Lung (tissue), 11 donors: ENCODE measurements at regions not wholly inside any gene's neighbourhood (a gene's known extent, or its start where the extent isn't known, plus 50 kb on each side); places are given as distances from the start of the nearest gene placed in this dataset.

ENCODE experiments used
- ATAC-seq: fragments of 200-7000 bp; cut with Tn5 transposase; one replicate; pipeline ENCODE4 v1.9.1; 2020; ENCODE audit warnings: moderate number of reproducible peaks; ENCODE audit not compliant: insufficient read depth, low FRiP score
- DNase-seq, 3 donors: peaks; one replicate each; pipeline ENCODE4 v3.0.0-alpha.2; 2013 to 2017
- H3K27ac ChIP-seq, 2 donors: one replicate each; pipeline ENCODE4 v1.5.1; 2013; ENCODE audit warnings: mild to moderate bottlenecking in 2 of 2, moderate library complexity in 2 of 2, control low read depth in 1 of 2, inconsistent platforms in 1 of 2, low read depth in 1 of 2, low read length in 1 of 2
- H3K27me3 ChIP-seq, 3 donors: one replicate each; pipeline ENCODE4 v1.5.1; 2013; ENCODE audit warnings: low read length in 2 of 3; ENCODE audit not compliant: control insufficient read depth in 3 of 3, insufficient read depth in 3 of 3
- H3K36me3 ChIP-seq, 4 donors: one replicate each; pipeline ENCODE4 v1.5.1; 2013; ENCODE audit warnings: low read length in 4 of 4, mild to moderate bottlenecking in 1 of 4, moderate library complexity in 1 of 4; ENCODE audit not compliant: control insufficient read depth in 4 of 4, insufficient read depth in 4 of 4
- H3K4me1 ChIP-seq, 5 donors: one replicate each; pipeline ENCODE4 v1.5.1; 2013; ENCODE audit warnings: low read length in 5 of 5, mild to moderate bottlenecking in 2 of 5, moderate library complexity in 1 of 5; ENCODE audit not compliant: control insufficient read depth in 5 of 5, insufficient read depth in 5 of 5
- H3K4me3 ChIP-seq: one replicate; pipeline ENCODE4 v1.5.1; 2013; ENCODE audit warnings: mild to moderate bottlenecking, control low read depth, moderate library complexity
- H3K9ac ChIP-seq, 2 donors: one replicate each; pipeline ENCODE4 v1.5.1; 2013; ENCODE audit warnings: low read length in 2 of 2, control low read depth in 1 of 2; ENCODE audit not compliant: insufficient read depth in 1 of 2
- H3K9me3 ChIP-seq, 4 donors: one replicate each; pipeline ENCODE4 v1.5.1; 2013; ENCODE audit warnings: low read length in 3 of 4, mild to moderate bottlenecking in 1 of 4, moderate library complexity in 1 of 4; ENCODE audit not compliant: control insufficient read depth in 4 of 4, insufficient read depth in 3 of 4
- WGBS, 2 donors: extraction: QIAGEN DNeasy Blood & Tissue Kit; methylation state at CpG; one replicate each; pipeline ENCODE4 v1.1.7; 2013; 5-methylcytosine and 5-hydroxymethylcytosine counted together
- TF ChIP-seq, protein P1 (sequence below): IDR thresholded peaks from 2 replicates; pipeline ENCODE4 v1.5.1; 2012; ENCODE audit warnings: mild to moderate bottlenecking; ENCODE audit errors: control extremely low read depth, extremely low read depth
- donor health status: control.
- donor health status: control.
- donor health status: Bipolar disorder and iron deficiency.
- donor health status: healthy.
- donor health status: DM: yes; HTN: yes; CAD: no.

DNA sequence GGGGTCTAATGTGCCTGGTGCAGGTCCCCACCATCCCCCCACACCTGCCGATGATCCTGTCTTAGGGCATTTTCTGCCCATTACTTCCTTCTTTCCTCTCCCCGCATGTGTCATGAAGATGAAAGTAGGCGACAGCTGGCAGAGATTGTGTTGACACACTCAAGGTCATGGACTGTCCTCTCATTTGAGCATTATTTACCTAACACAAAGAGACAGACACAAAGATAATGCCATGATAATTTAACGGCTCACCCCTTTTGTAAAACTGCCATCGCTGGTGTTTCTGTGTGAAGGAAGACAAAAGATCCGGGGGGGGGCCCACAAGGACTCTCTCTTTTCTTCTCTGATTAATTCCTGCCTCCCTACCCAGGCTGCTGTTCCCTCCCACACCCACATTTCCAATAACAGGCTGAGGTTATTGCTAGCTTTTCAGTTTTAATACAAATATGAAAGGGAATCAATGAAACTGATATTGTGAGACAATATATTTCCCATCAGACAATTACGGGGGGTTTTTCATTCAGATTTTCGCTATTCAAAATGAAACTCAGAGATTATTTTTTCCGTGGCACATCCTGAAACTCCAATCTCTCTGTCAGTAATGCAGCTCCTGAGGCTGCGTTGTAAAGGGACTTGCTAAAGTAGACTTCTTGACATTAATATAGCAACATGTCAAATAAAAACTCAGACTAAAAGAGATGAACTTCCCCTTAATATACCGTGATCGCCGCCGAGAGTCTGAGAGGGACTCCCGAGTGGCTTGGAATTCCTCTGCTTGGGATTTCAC, 561.1 kb downstream of the NPHP4 start:
- H3K9ac ChIP-seq = no peak overlapping the region
- H3K9me3 ChIP-seq = peaks cover 0 to 5% (median 0%) of the 10 kb centered on the region in 4 donors
- peaks cover 3 to 26% (median 7%) of the 10 kb centered on the region in 3 donors for H3K27me3 ChIP-seq
- DNase-seq (no peak), ATAC-seq (no peak)
- H3K4me1 ChIP-seq = no peaks in the 10 kb centered on the region
- H3K36me3 ChIP-seq = no peaks in the 10 kb centered on the region
- H3K27ac ChIP-seq = no peak overlapping the region
- 46 to 62% methylated on average over 15 of the region's 15 CpGs for WGBS, 2 donors
- TF ChIP-seq, protein P1, sequence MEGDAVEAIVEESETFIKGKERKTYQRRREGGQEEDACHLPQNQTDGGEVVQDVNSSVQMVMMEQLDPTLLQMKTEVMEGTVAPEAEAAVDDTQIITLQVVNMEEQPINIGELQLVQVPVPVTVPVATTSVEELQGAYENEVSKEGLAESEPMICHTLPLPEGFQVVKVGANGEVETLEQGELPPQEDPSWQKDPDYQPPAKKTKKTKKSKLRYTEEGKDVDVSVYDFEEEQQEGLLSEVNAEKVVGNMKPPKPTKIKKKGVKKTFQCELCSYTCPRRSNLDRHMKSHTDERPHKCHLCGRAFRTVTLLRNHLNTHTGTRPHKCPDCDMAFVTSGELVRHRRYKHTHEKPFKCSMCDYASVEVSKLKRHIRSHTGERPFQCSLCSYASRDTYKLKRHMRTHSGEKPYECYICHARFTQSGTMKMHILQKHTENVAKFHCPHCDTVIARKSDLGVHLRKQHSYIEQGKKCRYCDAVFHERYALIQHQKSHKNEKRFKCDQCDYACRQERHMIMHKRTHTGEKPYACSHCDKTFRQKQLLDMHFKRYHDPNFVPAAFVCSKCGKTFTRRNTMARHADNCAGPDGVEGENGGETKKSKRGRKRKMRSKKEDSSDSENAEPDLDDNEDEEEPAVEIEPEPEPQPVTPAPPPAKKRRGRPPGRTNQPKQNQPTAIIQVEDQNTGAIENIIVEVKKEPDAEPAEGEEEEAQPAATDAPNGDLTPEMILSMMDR = no peak
- no peak overlapping the region for H3K4me3 ChIP-seq

GRCh38 chr1:5430136-5430535, 562.1 kb downstream of the NPHP4 start:
- Histone ChIP-seq H3K27me3 (peaks cover 3 to 36% (median 13%) of the 10 kb centered on the region in 3 donors), H3K9ac (no peak overlapping the region), H3K4me3 (no peak overlapping the region), H3K27ac (no peak overlapping the region), H3K36me3 (no peaks in the 10 kb centered on the region), H3K4me1 (no peaks in the 10 kb centered on the region), H3K9me3 (peaks cover 0 to 5% (median 0%) of the 10 kb centered on the region in 4 donors)
- 72 to 76% methylated on average over 4 of the region's 4 CpGs for WGBS, 2 donors
- no peak for DNase-seq
- TF ChIP-seq, protein P1 = no peak
- no peak for ATAC-seq

- Histone ChIP-seq H3K27ac (no peak overlapping the region), H3K36me3 (no peaks in the 10 kb centered on the region), H3K9me3 (peaks cover 0 to 5% (median 0%) of the 10 kb centered on the region in 4 donors), H3K4me3 (no peak overlapping the region), H3K9ac (no peak overlapping the region), H3K4me1 (no peaks in the 10 kb centered on the region), H3K27me3 (peaks cover 8 to 43% (median 27%) of the 10 kb centered on the region in 3 donors)
- ATAC-seq (no peak), DNase-seq (no peak)
- 73 to 76% methylated on average over 7 of the region's 7 CpGs for WGBS, 2 donors
- TF ChIP-seq, protein P1 = no peak
These were observed 563.9 kb downstream of the NPHP4 start for GRCh38 chr1:5428351-5428750.
